ENCODE measurements at regions not wholly inside any gene's neighbourhood (a gene's known extent, or its start where the extent isn't known, plus 50 kb on each side); places are given as distances from the start of the nearest gene placed in this dataset.
"Not testable (repeated sequence)": the region's sequence is repeated elsewhere in the genome, so short reads cannot be mapped to it uniquely, and the experiment has no call there.

GRCh38 chr20:39961637-39962244, 727.3 kb downstream of the MAFB start:
- no peak for DNase-seq (ENCODE audit: low spot score)

DNA sequence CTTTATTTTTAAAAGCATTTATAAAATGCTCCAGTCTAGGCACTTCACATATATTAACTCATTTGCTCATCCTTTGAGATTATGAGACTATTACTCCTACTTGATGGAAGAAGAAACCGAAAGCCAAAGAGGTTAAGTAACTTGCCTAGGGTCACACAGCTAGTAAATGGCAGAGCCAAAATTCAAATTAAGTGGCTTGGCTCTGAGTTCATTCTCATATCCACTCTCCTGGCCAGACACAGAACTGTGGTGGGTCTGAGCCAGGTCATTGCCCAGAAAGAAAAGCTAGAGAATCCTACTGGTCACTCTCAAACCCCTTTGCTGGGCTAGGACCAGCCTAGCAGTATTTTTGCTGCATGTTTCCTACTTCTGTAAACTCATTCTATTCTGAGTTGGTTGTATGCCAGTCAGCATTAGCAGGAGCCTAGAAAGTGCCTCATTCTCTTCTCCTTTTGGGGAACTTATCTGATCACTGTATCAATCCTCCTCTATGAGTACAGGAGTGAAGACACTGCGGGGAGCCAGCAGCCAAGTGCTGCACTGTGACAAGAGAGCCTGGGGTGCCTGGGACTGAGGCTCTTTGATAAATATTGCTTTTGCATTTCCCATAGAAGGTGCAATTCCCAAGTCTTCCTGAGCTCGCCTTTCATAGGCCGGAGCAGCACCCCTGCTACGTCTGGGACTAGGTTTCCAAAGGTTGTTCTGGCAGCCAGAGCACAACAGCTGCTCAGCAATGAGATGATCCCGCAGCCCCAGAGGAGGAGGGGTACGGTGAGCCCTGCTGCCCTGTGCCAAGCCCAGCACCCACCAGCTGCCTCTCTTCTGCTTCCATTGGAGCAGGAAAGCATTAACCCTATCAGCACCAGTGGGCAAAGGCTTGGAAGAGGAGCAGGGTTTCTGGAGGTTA, 728.3 kb downstream of the MAFB start:
- DNase-seq (ENCODE audit: low spot score): no peak
- TF ChIP-seq, protein P1, sequence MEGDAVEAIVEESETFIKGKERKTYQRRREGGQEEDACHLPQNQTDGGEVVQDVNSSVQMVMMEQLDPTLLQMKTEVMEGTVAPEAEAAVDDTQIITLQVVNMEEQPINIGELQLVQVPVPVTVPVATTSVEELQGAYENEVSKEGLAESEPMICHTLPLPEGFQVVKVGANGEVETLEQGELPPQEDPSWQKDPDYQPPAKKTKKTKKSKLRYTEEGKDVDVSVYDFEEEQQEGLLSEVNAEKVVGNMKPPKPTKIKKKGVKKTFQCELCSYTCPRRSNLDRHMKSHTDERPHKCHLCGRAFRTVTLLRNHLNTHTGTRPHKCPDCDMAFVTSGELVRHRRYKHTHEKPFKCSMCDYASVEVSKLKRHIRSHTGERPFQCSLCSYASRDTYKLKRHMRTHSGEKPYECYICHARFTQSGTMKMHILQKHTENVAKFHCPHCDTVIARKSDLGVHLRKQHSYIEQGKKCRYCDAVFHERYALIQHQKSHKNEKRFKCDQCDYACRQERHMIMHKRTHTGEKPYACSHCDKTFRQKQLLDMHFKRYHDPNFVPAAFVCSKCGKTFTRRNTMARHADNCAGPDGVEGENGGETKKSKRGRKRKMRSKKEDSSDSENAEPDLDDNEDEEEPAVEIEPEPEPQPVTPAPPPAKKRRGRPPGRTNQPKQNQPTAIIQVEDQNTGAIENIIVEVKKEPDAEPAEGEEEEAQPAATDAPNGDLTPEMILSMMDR (IDR thresholded peaks at IDR 0.05; ENCODE audit: extremely low read depth, missing control alignments): no peak

More at GRCh38 chr20:39961637-39962244, 727.3 kb downstream of the MAFB start:
- TF ChIP-seq, protein P1 (IDR thresholded peaks at IDR 0.05; ENCODE audit: extremely low read depth, missing control alignments): no peak

- DNase-seq (ENCODE audit: low spot score): not testable (repeated sequence)
Observed at GRCh38 chr20:39957911-39958310, 731.1 kb downstream of the MAFB start.

DNA sequence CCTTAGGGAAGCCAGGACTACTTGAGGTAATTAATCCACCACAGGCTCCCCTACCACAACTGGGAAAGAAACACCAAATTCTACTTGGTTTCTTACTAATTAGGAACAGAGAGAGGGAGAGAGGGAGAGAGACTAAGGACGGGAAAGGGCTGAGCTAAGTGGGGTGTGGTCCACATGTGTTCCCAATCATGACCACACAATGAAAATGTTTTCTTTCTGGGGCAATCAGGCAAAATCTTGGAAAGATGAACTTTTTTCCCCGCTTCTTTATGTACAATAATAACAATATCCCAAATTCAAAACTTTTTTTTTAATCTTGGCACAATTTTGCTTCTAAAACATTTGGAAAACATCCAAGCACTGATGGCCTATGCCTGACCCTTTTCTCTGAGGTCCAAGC, 734.4 kb downstream of the MAFB start:
- no peak for DNase-seq (ENCODE audit: low spot score)
- TF ChIP-seq, protein P1 (IDR thresholded peaks at IDR 0.05; ENCODE audit: extremely low read depth, missing control alignments): no peak

DNA sequence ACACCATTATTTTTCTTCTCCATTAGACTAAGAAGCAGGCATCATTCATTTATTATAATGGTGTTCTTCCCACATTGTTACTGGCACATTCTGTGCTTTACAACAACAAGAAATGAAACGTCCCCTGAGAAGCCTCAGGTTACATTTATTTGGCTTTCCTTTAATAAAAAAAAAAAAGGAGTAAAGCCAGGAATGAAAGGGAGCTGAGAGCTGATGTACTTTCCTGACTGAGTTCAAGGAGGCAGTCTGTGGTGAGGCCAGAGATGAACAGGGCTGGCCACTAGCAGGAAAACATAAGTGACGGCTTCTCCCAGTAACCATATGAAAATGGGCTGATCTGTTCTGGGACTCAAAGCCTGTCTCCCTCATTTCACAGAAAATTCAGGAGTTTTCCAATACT, 742.1 kb downstream of the MAFB start:
- DNase-seq (ENCODE audit: low spot score): no peak
- TF ChIP-seq, protein P1 (IDR thresholded peaks at IDR 0.05; ENCODE audit: extremely low read depth, missing control alignments): no peak

DNA sequence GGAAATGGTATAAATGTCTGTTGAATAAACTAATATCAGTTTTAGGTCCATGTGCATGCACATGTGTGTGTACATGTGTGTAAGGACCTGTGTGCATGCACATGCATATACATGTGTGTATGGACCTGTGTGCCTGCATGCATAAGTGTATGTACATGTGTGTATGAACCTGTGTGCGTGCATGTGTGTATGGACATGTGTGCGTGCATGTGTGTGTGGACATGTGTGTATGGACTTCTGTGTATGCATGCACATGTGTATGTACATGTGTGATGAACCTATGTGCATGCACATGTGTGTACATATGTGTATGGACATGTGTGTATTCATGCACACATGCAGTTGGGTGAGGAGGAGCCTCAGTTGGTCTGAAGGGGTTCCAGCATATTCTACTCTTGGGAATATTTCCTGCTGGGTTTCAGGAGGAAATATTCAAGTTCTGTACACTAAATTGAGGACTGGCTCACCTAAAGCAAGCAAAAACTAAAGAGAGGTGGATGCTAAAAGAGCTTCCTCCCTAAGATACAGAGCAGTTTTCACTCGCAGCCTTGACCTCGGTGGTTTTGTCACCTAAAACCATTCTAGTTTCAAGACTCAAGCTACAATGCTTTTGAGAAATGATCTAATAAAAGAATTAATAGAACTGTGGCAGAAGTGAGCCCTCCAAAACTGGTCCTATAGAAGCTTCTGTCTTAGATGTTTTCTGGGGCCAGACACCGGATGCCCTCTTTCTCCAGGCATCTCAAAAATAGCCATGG, 742.8 kb downstream of the MAFB start:
- DNase-seq (ENCODE audit: low spot score): peak; percentile 12
- TF ChIP-seq, protein P1 (IDR thresholded peaks at IDR 0.05; ENCODE audit: extremely low read depth, missing control alignments): no peak

GRCh38 chr20:39944861-39945260, 744.2 kb downstream of the MAFB start:
- TF ChIP-seq, protein P1 (IDR thresholded peaks at IDR 0.05; ENCODE audit: extremely low read depth, missing control alignments): no peak
- DNase-seq (ENCODE audit: low spot score): no peak
